Activated naive CD4-positive, alpha-beta T cell treated with anti-CD3 and anti-CD28 coated beads for 36 hours (primary cell): ENCODE measurements at regions not wholly inside any gene's neighbourhood (a gene's known extent, or its start where the extent isn't known, plus 50 kb on each side); places are given as distances from the start of the nearest gene placed in this dataset.
"Not testable (repeated sequence)": the region's sequence is repeated elsewhere in the genome, so short reads cannot be mapped to it uniquely, and the experiment has no call there.

ENCODE experiments used
- CTCF ChIA-PET: fragments of 350-600 bp; sonication (Branson Sonifier 250); formaldehyde crosslinking; loops from one replicate; lab custom pipeline; 2021; ENCODE audit warnings: antibody characterized with exemption; lab: Charles Lee
- DNase-seq: peaks from one replicate; pipeline ENCODE4 v3.0.0-alpha.2; 2020
- H3K27ac Mint-ChIP-seq: one replicate; pipeline ENCODE4 v1.8.0; 2021; ENCODE audit warnings: mild to moderate bottlenecking, mixed read lengths
- H3K27me3 Mint-ChIP-seq: one replicate; pipeline ENCODE4 v1.8.0; 2021; ENCODE audit warnings: low read depth, mixed read lengths
- H3K36me3 Mint-ChIP-seq: one replicate; pipeline ENCODE4 v1.8.0; 2021; ENCODE audit warnings: low read depth, mixed read lengths
- H3K4me1 Mint-ChIP-seq: one replicate; pipeline ENCODE4 v1.8.0; 2021; ENCODE audit warnings: low read depth, mixed read lengths
- H3K4me3 Mint-ChIP-seq: one replicate; pipeline ENCODE4 v1.8.0; 2021; ENCODE audit warnings: mild to moderate bottlenecking, moderate library complexity, mixed read lengths
- H3K9me3 Mint-ChIP-seq: one replicate; pipeline ENCODE4 v1.8.0; 2021; ENCODE audit warnings: mixed read lengths
- intact Hi-C: fragments of 100-400 bp; cut with micrococcal nuclease; formaldehyde crosslinking; loops from one replicate; pipeline ENCODE4 v1.15.1; 2023

GRCh38 chr20:47847220-47847619 lies 61.9 kb upstream of the SULF2 start:
- H3K27ac Mint-ChIP-seq, H3K27me3 Mint-ChIP-seq, H3K9me3 Mint-ChIP-seq, intact Hi-C loops, DNase-seq, H3K4me3 Mint-ChIP-seq, H3K36me3 Mint-ChIP-seq, H3K4me1 Mint-ChIP-seq, CTCF ChIA-PET: not testable (repeated sequence)

GRCh38 chr20:47846651-47847050 lies 61.4 kb upstream of the SULF2 start:
- H3K4me3 Mint-ChIP-seq, H3K27ac Mint-ChIP-seq, H3K4me1 Mint-ChIP-seq, H3K27me3 Mint-ChIP-seq, H3K36me3 Mint-ChIP-seq, DNase-seq, H3K9me3 Mint-ChIP-seq, CTCF ChIA-PET, intact Hi-C loops: not testable (repeated sequence)

- H3K27ac Mint-ChIP-seq, CTCF ChIA-PET, H3K27me3 Mint-ChIP-seq, H3K9me3 Mint-ChIP-seq, H3K4me3 Mint-ChIP-seq, H3K36me3 Mint-ChIP-seq, DNase-seq, H3K4me1 Mint-ChIP-seq, intact Hi-C loops: not testable (repeated sequence)
Observed at GRCh38 chr20:47845382-47845977, 60.2 kb upstream of the SULF2 start.

- H3K4me3 Mint-ChIP-seq, intact Hi-C loops, H3K27me3 Mint-ChIP-seq, H3K4me1 Mint-ChIP-seq, CTCF ChIA-PET, H3K9me3 Mint-ChIP-seq, H3K36me3 Mint-ChIP-seq, H3K27ac Mint-ChIP-seq, DNase-seq: not testable (repeated sequence)
Observed at GRCh38 chr20:47844568-47844906, 59.3 kb upstream of the SULF2 start.

- Mint-ChIP-seq H3K27me3 (no peaks in the 10 kb centered on the region), H3K27ac (no peak overlapping the region), H3K4me1 (no peaks in the 10 kb centered on the region), H3K9me3 (no peaks in the 10 kb centered on the region), H3K4me3 (no peak overlapping the region), H3K36me3 (no peaks in the 10 kb centered on the region)
- intact Hi-C loops, result no loop called here
- CTCF ChIA-PET, result no interaction called here
- DNase-seq, result no peak
Observed at GRCh38 chr20:47843886-47844567, 58.7 kb upstream of the SULF2 start.

- DNase-seq, CTCF ChIA-PET, H3K4me3 Mint-ChIP-seq, H3K27ac Mint-ChIP-seq, intact Hi-C loops, H3K36me3 Mint-ChIP-seq, H3K4me1 Mint-ChIP-seq, H3K9me3 Mint-ChIP-seq, H3K27me3 Mint-ChIP-seq: not testable (repeated sequence)
Observed at GRCh38 chr20:47842950-47843349, 57.7 kb upstream of the SULF2 start.

GRCh38 chr20:47842004-47842403 lies 56.7 kb upstream of the SULF2 start:
- H3K4me1 Mint-ChIP-seq, H3K27ac Mint-ChIP-seq, intact Hi-C loops, H3K4me3 Mint-ChIP-seq, H3K27me3 Mint-ChIP-seq, CTCF ChIA-PET, H3K9me3 Mint-ChIP-seq, DNase-seq, H3K36me3 Mint-ChIP-seq: not testable (repeated sequence)

- intact Hi-C loops, CTCF ChIA-PET, H3K9me3 Mint-ChIP-seq, H3K4me3 Mint-ChIP-seq, H3K27me3 Mint-ChIP-seq, H3K27ac Mint-ChIP-seq, DNase-seq, H3K36me3 Mint-ChIP-seq, H3K4me1 Mint-ChIP-seq: not testable (repeated sequence)
Observed at GRCh38 chr20:47836256-47836817, 51.1 kb upstream of the SULF2 start.
